ENCODE measurements at regions not wholly inside any gene's neighbourhood (a gene's known extent, or its start where the extent isn't known, plus 50 kb on each side); places are given as distances from the start of the nearest gene placed in this dataset.

DNA sequence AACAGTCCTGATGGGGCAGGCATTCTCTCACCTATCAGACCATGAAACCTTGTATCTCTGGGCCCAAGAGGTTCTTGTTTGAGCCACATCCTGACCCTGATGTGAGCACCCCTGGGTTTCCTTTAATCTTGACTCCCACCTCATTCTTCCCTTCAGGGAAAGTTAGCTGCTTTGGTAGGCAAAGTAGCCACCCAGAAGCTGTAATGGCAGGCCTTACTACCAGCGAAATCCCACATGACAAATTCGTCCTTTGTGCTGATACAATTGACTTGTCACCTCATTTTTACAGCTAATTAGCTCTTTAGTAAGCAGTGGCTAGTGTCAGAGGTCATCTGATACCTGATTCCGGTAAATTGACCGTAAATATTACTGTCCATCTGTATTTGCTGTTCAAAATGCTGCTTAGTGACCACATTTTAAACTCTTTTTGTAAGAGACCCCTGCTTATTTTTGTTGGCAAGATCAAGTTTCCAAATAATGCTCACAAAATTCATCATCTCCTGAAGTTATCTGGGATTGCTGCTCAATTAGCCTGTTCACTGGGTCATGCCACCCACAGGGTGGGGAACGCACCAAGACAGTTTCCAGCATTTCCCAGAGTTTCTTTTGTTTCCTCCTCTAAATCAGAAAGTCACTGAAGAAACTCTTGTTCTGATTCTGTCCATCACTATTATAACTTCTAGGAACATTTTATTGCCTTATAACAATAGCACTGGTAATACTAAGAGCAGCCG lies 329.7 kb downstream of the GPAT3 start:
- TF ChIP-seq, protein P1, sequence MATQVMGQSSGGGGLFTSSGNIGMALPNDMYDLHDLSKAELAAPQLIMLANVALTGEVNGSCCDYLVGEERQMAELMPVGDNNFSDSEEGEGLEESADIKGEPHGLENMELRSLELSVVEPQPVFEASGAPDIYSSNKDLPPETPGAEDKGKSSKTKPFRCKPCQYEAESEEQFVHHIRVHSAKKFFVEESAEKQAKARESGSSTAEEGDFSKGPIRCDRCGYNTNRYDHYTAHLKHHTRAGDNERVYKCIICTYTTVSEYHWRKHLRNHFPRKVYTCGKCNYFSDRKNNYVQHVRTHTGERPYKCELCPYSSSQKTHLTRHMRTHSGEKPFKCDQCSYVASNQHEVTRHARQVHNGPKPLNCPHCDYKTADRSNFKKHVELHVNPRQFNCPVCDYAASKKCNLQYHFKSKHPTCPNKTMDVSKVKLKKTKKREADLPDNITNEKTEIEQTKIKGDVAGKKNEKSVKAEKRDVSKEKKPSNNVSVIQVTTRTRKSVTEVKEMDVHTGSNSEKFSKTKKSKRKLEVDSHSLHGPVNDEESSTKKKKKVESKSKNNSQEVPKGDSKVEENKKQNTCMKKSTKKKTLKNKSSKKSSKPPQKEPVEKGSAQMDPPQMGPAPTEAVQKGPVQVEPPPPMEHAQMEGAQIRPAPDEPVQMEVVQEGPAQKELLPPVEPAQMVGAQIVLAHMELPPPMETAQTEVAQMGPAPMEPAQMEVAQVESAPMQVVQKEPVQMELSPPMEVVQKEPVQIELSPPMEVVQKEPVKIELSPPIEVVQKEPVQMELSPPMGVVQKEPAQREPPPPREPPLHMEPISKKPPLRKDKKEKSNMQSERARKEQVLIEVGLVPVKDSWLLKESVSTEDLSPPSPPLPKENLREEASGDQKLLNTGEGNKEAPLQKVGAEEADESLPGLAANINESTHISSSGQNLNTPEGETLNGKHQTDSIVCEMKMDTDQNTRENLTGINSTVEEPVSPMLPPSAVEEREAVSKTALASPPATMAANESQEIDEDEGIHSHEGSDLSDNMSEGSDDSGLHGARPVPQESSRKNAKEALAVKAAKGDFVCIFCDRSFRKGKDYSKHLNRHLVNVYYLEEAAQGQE (IDR thresholded peaks at IDR 0.05; ENCODE audit: insufficient read depth in 1 of 2, low read depth in 2 of 2, low read length in 2 of 2): no peak
- TF ChIP-seq SIN3A (IDR thresholded peaks at IDR 0.05; ENCODE audit: borderline replicate concordance, insufficient read depth, low read length): no peak
- TF ChIP-seq POLR2AphosphoS5 (IDR thresholded peaks at IDR 0.05; ENCODE audit: low read depth, low read length): no peak

All from PFSK-1 (cell line).